ENCODE measurements at regions not wholly inside any gene's neighbourhood (a gene's known extent, or its start where the extent isn't known, plus 50 kb on each side); places are given as distances from the start of the nearest gene placed in this dataset.
"Not testable (repeated sequence)": the region's sequence is repeated elsewhere in the genome, so short reads cannot be mapped to it uniquely, and the experiment has no call there.

DNA sequence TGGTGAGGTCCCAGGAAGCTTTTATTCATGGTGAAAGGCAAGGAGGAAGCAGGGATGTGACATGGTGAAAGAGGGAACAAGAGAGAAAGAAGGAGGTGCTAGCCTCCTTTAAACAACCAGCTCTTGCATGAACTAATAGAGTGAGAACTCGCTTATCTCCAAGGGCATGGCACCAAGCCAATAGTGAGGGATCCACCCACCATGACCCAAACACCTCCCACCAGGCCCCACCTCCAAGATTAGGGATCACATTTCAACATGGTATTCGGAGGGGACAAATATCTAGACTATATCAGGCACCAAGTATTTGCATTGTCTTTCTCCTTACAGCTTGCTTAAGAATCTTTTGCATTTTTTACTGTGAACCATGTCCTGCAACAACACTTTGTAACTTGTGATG lies 91.9 kb upstream of the DHRS4 start:
- no peak for DNase-seq (ENCODE audit: low spot score)

DNA sequence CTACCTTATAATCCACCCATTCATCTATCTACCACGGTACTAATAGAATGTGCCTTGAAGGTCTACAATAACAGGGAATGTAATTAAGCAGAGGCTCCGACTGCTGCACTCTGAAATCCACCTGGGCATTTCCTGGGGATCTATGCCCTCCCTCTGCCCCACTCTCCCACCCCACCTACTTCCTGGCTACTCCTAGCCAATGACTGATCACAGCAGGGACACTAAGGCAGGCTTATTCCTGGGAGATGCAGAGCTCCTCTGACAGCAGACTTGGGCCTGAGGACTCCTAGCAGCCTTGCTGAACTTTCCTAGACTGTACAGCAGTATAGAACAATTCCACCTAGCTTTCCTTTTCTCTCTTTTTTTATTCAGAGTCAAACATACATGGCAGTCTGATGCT lies 91.1 kb upstream of the DHRS4 start:
- DNase-seq (ENCODE audit: low spot score) = no peak

GRCh38 chr14:23863836-23864235 lies 89.7 kb upstream of the DHRS4 start:
- DNase-seq (ENCODE audit: low spot score) = no peak

DNA sequence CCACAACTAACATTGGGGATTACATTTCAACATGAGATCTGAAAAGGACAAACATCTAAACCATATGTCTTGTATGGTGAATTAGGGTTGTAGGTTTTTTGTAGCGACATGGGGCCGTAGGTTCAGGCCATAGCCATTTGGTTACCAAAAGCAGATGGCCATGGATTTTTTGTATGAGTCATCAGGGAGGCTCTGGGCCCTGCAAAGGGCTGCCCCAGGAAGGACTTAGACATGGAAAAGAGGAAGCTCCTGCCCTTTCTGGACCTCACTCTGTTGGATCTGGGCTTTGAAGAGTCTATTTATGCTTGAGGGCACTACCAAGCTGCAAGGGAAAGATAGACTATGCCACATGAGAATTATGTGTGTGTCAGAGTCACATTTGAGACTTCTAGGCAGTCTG lies 89.3 kb upstream of the DHRS4 start:
- no peak for DNase-seq (ENCODE audit: low spot score)

- no peak for DNase-seq (ENCODE audit: low spot score)
Observed at GRCh38 chr14:23864861-23865260, 88.7 kb upstream of the DHRS4 start.

DNA sequence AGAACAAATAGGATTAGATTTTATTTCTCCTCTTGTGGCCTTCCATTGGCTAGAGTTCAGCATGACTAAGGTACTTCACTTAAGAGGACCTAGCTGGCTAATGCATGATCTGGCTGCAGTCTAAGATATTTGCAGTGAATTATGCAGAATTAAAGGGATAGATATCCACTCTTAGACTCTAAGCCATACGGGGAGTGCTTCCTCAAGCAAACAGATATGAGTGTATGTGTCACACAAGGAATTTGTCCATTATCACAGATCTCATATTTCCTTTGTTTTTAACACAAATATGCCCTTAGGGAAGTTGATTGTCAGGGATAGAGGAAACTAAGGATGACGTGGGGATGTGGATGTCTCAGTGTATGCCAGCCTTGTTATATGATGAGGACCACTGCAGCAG lies 88.1 kb upstream of the DHRS4 start:
- DNase-seq (ENCODE audit: low spot score) = no peak

GRCh38 chr14:23866269-23866668 lies 87.3 kb upstream of the DHRS4 start:
- no peak for DNase-seq (ENCODE audit: low spot score)

GRCh38 chr14:23869078-23869719 lies 84.4 kb upstream of the DHRS4 start:
- no peak for DNase-seq (ENCODE audit: low spot score)

- DNase-seq (ENCODE audit: low spot score) = no peak
Observed at GRCh38 chr14:23876160-23876750, 77.3 kb upstream of the DHRS4 start.

DNA sequence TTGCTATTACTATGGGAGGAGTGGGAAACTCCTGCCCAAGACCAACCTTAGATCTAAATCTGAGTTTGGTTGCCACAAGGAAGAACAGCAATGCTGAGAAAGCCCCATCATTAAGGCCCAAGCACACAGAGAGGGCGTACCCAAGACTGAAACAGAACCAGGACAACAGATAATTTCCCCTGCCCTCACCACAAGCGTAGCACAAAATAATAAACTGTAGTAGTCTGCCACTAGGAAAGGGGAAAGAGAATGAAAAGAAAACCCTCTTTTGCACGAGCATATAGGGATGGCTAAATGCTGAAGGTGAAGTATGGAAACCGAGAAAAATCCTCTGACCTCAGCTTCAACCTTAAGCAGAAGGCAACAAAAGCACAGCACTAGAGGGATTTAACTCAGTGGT lies 76.5 kb upstream of the DHRS4 start:
- peak; percentile 22 for DNase-seq (ENCODE audit: low spot score)

- peak; percentile 42 for DNase-seq (ENCODE audit: low spot score)
Observed at GRCh38 chr14:23877538-23878180, 75.9 kb upstream of the DHRS4 start.

DNA sequence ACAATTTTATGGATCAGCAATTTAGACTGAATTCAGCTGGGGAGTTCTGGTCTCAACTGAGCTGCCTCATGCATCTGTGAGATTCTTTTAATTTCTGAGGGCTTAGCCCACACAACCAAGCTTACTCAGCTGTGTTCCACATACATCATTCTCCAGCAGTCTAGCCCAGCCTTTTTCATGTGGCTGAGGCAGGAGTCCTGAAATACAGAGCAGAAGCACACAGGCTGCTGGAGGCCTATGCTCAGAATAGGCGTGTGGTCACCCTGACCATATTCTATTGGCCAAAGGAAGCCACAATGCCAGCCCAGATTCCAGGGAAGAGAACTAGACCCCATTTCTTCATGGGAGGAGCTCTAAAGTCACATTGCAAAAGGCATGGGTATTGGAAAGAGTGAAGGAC lies 72.3 kb upstream of the DHRS4 start:
- no peak for DNase-seq (ENCODE audit: low spot score)

DNA sequence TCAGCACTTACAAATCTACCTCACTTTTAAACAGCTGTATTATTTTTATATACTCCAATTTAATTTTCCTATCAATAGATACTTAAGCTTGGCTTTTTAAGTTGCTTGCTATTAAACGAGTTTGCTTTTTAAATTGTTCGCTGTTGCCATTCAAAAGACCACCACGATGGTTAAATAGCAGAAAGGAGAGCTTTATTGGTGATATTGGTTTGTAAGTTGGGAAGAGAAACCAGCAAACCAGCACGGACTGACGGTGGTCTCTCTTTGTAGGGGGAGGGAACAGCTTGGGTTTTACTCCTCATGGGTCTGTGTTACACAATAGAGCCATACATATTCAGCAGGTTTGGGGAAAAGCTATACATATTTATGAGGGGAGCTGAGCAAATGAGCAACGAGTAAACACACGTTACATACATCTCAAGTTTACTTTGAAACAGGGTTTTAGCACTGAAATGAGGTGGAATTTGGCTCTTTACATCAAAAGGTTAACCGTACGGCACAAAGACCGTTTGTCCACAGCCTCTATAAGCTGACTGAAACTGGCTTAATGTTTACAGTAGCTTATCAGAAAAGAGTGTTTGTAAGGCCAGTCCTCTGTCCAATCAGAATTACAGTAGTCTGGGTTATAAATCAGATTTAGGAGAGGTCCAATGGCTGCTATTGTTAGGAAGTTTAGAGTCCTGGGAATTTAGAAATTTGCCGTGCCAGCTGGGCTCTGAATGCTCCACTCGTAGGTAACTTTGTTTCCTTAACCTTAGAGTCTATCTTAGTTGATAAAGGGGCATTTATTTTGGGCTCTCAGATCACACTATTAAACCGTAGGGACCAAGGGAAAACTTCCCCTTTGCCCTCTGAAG lies 69.7 kb upstream of the DHRS4 start:
- DNase-seq (ENCODE audit: low spot score) = no peak

DNA sequence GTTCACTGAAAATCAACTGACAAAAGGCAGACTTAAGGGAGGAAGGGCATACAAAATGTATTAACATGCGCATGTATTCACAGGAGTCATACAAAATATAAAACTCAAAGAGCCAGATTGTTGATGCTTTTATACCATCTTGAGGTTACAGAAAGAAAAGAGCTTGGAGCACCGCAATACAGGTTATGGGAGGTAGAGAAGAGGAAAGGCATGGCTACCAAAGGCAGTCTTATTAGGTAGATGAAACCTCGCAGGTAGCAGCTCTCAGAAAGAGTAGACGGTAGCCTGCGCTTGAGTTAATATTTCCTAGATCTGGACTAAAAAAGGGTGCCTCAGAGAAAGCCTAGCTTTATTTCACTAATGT lies 69.0 kb upstream of the DHRS4 start:
- DNase-seq (ENCODE audit: low spot score) = no peak

DNA sequence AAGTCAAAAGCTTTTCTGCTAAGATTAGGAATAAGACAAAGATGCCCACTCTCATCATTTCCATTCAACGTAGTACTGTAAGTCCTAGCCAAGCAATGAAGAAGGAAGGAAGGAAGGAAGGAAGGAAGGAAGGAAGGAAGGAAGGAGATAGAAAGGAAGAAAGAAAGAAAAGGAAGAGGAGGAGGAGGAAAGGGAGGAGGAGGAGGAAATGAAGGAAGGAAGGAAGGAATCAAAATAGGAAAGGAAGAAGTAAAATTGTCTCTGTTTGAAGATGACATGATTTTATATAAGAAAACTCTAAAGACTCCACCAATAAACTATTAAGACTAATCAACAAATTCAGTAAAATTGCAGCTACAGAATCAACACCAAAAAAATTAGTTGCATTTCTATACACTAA lies 66.0 kb upstream of the DHRS4 start:
- no peak for DNase-seq (ENCODE audit: low spot score)

DNA sequence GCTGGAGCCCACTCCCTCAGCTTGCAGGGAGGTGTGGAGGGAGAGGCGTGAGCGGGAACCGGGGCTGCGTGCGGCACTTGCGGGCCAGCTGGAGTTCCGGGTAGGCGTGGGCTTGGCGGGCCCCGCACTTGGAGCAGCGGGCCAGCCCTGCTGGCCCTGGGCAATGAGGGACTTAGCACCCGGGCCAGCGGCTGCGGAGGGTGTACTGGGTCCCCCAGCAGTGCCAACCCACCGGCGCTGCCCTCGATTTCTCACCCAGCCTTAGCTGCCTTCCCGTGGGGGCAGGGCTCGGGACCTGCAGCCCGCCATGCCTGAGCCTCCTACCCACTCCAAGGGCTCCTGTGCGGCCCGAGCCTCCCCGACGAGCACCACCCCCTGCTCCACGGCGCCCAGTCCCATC lies 61.9 kb upstream of the DHRS4 start:
- DNase-seq (ENCODE audit: low spot score) = not testable (repeated sequence)

GRCh38 chr14:23892289-23892688 lies 61.3 kb upstream of the DHRS4 start:
- DNase-seq (ENCODE audit: low spot score) = not testable (repeated sequence)

DNA sequence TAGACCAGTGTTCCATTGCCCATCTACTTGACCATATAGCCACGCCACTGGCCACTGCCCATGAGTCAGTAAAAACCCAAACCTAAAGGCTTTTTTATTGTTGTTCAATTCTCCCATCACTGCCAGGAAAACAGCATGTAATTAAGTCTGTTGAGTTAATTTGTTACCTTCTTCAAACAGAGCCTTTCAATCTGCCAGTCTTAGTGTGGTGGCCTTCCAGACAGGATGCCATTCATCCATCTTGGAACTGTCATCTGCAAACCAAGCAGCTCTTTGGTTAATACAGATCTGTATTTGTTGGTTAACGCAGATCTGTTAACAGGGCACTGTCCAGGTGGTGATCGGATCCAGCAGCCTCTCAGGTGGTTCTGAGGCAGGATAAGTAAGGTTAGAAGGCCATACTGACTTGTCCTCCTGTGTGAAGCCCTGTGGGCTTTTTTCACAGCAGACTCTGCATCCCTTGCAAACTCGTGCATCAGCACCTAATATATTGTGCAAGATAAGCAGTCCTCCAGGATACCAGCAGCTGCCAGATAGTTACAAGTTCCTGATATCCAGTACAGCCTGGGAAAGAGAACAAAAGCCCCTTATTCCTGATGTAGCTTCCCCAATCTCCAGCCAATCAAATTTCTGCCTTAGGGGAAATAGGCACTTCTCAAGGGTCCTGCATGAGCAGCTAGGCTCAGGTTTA lies 59.1 kb upstream of the DHRS4 start:
- DNase-seq (ENCODE audit: low spot score) = no peak

DNA sequence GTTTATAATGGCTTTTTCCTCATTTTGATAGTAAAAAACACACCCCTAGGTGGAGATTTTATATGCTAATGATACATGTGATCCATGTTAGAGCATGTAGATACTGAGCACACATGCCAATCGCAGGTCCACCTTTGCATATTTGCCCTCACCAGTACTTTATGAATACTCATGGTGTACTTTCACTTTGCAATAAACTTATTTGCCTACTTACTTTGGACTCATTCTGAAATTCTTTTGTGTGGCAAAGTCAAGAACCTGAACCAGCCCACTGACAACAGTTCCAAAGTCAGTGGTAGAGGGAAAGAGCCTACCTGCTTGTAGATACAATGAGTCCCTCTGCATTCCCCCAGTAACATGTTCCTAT lies 58.5 kb upstream of the DHRS4 start:
- DNase-seq (ENCODE audit: low spot score) = no peak

GRCh38 chr14:23895480-23895879 lies 58.1 kb upstream of the DHRS4 start:
- no peak for DNase-seq (ENCODE audit: low spot score)

DNA sequence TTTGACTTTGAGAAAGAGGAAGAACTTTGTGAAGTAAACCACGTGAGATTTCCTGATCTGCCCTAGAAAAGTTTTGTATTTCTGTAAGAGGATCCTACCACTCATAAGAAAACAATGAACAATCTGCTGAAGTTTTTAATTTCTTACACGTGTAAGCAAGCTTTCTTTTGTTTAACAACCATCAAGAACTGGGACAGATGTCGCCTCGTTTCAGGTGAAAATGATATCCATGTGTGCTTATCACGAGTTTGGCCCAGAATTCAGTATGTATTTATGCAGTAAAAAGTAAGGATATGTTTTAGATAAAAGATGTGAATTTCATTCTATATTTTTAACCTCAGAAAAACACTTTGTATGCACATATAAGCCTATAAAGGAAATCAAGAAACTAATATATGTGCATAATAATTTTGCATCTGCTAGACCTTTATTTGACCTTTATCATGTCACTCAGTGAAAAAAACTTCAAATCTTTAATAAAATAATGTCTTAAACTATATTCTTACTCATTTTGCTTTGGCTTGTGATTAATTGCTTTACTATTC lies 56.9 kb upstream of the DHRS4 start:
- DNase-seq (ENCODE audit: low spot score) = no peak

GRCh38 chr14:23897291-23897690 lies 56.3 kb upstream of the DHRS4 start:
- not testable (repeated sequence) for DNase-seq (ENCODE audit: low spot score)

All from activated CD4-positive, alpha-beta T cell treated with anti-CD3 and anti-CD28 coated beads, Interleukin-2, Interleukin-4, amounts not matched to agents 100 ng/mL and 50 ng/mL, durations not matched to agents 16 hours and 8 hours (primary cell).